HEK293T (cell line): ENCODE measurements at regions not wholly inside any gene's neighbourhood (a gene's known extent, or its start where the extent isn't known, plus 50 kb on each side); places are given as distances from the start of the nearest gene placed in this dataset.

Source experiments
- FOXA1 ChIP-seq: fragments of 450-650 bp; IDR thresholded peaks from 2 replicates; pipeline ENCODE4 v1.6.1; 2016; ENCODE audit warnings: mild to moderate bottlenecking
- L3MBTL2 ChIP-seq: fragments of 450-650 bp; conservative IDR thresholded peaks from 2 replicates; pipeline ENCODE4 v1.6.1; 2016; ENCODE audit warnings: mild to moderate bottlenecking
- SP1 ChIP-seq: fragments of 450-650 bp; IDR thresholded peaks from 2 replicates; pipeline ENCODE4 v1.6.1; 2017
- SUZ12 ChIP-seq: fragments of 450-650 bp; IDR thresholded peaks from 2 replicates; pipeline ENCODE4 v1.6.1; 2016; ENCODE audit warnings: mild to moderate bottlenecking
- TARDBP ChIP-seq: fragments of 450-650 bp; IDR thresholded peaks from 2 replicates; pipeline ENCODE4 v1.6.1; 2016
- ZNF384 ChIP-seq: fragments of 450-650 bp; IDR thresholded peaks from 2 replicates; pipeline ENCODE4 v1.6.1; 2016
- TF ChIP-seq, protein P1 (sequence below): fragments of 450-650 bp; IDR thresholded peaks from 2 replicates; pipeline ENCODE4 v1.6.1; 2016

DNA sequence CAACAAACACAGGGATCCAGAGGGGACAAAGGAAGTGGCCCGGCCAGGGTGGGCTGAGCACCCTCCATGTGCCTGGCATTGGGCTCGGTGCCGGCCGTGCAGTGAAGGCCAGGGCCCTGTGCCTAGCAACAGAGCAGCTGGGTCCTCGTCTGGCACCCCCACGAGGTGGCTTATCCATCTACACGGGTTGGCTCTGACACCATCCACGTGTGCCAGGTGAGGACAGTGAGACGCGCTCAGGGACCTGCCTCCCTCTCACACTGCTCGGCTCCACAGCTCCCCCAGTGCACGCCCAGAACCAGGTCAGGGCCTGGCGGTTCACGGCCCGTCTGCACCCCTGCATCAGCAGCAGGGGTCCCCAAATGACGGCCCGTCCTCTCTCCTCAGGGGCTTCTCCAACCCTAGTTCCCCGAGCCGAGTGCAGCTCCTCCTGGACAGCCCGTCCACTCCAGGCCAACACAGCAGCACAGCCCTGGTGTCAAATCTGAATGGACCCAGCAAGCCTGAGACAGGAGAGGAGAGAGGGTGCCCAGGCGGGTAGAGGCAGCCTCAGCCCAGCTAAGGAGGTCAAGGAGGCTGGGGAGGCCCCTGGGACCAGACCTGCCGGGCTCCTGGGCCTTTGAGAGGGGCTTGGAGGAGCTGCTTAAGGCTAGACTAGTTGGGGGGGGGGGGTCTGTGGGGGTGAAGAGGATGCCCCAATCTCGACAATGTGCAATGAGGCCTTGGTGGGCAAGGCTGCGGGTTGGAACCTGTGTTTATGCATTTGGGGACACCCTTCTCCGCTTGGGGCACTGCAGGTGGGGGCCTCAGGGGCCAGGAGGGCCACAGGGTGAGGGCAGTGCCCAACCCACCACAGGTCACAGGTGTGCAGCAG, 113.6 kb downstream of the FAM53A start:
- TF ChIP-seq SP1 = no peak
- TF ChIP-seq ZNF384 = no peak
- TF ChIP-seq FOXA1 = no peak
- TF ChIP-seq, protein P1, sequence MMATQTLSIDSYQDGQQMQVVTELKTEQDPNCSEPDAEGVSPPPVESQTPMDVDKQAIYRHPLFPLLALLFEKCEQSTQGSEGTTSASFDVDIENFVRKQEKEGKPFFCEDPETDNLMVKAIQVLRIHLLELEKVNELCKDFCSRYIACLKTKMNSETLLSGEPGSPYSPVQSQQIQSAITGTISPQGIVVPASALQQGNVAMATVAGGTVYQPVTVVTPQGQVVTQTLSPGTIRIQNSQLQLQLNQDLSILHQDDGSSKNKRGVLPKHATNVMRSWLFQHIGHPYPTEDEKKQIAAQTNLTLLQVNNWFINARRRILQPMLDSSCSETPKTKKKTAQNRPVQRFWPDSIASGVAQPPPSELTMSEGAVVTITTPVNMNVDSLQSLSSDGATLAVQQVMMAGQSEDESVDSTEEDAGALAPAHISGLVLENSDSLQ = no peak
- TF ChIP-seq L3MBTL2 = no peak
- no peak for TF ChIP-seq SUZ12
- no peak for TF ChIP-seq TARDBP
